GM23248 (cell line): ENCODE measurements at regions not wholly inside any gene's neighbourhood (a gene's known extent, or its start where the extent isn't known, plus 50 kb on each side); places are given as distances from the start of the nearest gene placed in this dataset. TPM values are rescaled to one million over a fixed set of nuclear protein-coding genes. Genes with fewer than 3 reads are reported as not detected.

ENCODE experiments used
- DNase-seq: peaks from one replicate; pipeline ENCODE4 v3.0.0-alpha.2; 2015
- H2AFZ ChIP-seq: fragments of 200-600 bp; sonication (generic); 2 replicates; pipeline ENCODE4 v1.6.1; 2016; ENCODE audit warnings: antibody characterized with exemption
- H3F3A ChIP-seq: fragments of 200-600 bp; sonication (generic); 2 replicates; pipeline ENCODE4 v1.6.1; 2016; ENCODE audit warnings: mild to moderate bottlenecking, antibody characterized with exemption, mixed run types; ENCODE audit not compliant: insufficient read depth
- H3K27ac ChIP-seq: fragments of 200-600 bp; sonication (generic); 2 replicates; pipeline ENCODE4 v1.5.1; 2016; ENCODE audit warnings: mild to moderate bottlenecking
- H3K27me3 ChIP-seq: fragments of 200-600 bp; sonication (generic); replicated peaks from 2 replicates; pipeline ENCODE4 v1.6.1; 2016; ENCODE audit warnings: mild to moderate bottlenecking; ENCODE audit not compliant: insufficient read depth
- H3K36me3 ChIP-seq: fragments of 200-600 bp; sonication (generic); 2 replicates; pipeline ENCODE4 v1.6.1; 2016; ENCODE audit warnings: low read depth, mild to moderate bottlenecking
- H3K4me1 ChIP-seq: fragments of 200-600 bp; sonication (generic); 2 replicates; pipeline ENCODE4 v1.6.1; 2016; ENCODE audit warnings: mild to moderate bottlenecking; ENCODE audit not compliant: insufficient read depth
- H3K4me2 ChIP-seq: fragments of 200-600 bp; sonication (generic); one replicate; pipeline ENCODE4 v1.6.1; 2016; ENCODE audit warnings: mild to moderate bottlenecking; ENCODE audit not compliant: unreplicated experiment
- H3K4me3 ChIP-seq: fragments of 200-600 bp; sonication (generic); 2 replicates; pipeline ENCODE4 v1.5.1; 2016; ENCODE audit warnings: mild to moderate bottlenecking
- H3K79me2 ChIP-seq: fragments of 200-600 bp; sonication (generic); 2 replicates; pipeline ENCODE4 v1.6.1; 2016; ENCODE audit warnings: mild to moderate bottlenecking; ENCODE audit not compliant: insufficient read depth
- H3K9ac ChIP-seq: fragments of 200-600 bp; sonication (generic); 2 replicates; pipeline ENCODE4 v1.6.1; 2016; ENCODE audit warnings: mild to moderate bottlenecking
- H3K9me2 ChIP-seq: fragments of 200-600 bp; sonication (generic); 2 replicates; pipeline ENCODE4 v1.6.1; 2016; ENCODE audit warnings: mixed run types, mild to moderate bottlenecking, moderate library complexity; ENCODE audit not compliant: insufficient read depth
- H3K9me3 ChIP-seq: fragments of 200-600 bp; sonication (generic); one replicate; pipeline ENCODE4 v1.6.1; 2017; ENCODE audit warnings: low read depth
- H4K20me1 ChIP-seq: fragments of 200-600 bp; sonication (generic); 2 replicates; pipeline ENCODE4 v1.6.0; 2016; ENCODE audit not compliant: insufficient read depth
- EZH2 ChIP-seq: fragments of 200-600 bp; sonication (generic); IDR thresholded peaks from 2 replicates; pipeline ENCODE4 v1.6.1; 2018; ENCODE audit warnings: antibody characterized with exemption, mild to moderate bottlenecking; ENCODE audit not compliant: insufficient read depth, poor library complexity, severe bottlenecking
- EZH2phosphoT487 ChIP-seq: fragments of 200-600 bp; sonication (generic); IDR thresholded peaks from 2 replicates; pipeline ENCODE4 v1.6.1; 2018; ENCODE audit warnings: antibody characterized with exemption, moderate library complexity, mild to moderate bottlenecking, low read depth; ENCODE audit not compliant: insufficient read depth
- WGBS, 2 experiments: methylation state at CpG; one replicate each; pipeline ENCODE4 v1.1.6; 2015 to 2017; ENCODE audit warnings: low lambda C conversion rate in 2 of 2, low coverage in 1 of 2; ENCODE audit errors: missing lambda C conversion rate in 2 of 2; 5-methylcytosine and 5-hydroxymethylcytosine counted together
- in situ Hi-C: fragments of 300-500 bp; cut with MboI; formaldehyde crosslinking; loops from 2 replicates; pipeline ENCODE4 v1.15.0; 2020
- small RNA-seq: library from RNA; depleted of rRNA; stranded (forward); fragments of <200 nt; gene quantifications from one replicate; pipeline ENCODE3, GENCODE V24; 2014; ENCODE audit warnings: low read depth, low replicate concordance

- in situ Hi-C loops = no loop called here
Observed at GRCh38 chr6:76342611-76343160, 270.2 kb upstream of the IMPG1 start.

DNA sequence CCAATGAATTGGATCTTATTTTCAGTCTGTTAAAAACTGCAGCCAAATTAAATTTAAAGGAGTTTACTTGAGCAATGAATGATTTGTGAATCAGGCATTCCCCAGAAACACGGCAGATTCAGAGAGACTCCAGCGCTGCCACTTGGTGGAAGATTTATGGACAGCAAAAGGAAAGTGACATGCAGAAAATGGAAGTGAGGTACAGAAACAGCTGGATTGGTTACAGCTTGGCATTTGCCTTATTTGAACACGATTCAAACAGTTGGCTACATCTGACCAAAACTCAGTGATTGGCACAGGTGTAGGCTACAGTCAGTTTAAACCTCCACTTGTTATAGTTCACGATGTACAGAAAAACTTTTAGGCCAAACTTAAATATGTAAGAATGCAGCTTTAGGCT lies 257.6 kb upstream of the IMPG1 start:
- no peaks in the 10 kb centered on the region for H3K27me3 ChIP-seq
- no peak overlapping the region for H3K9ac ChIP-seq
- H3K9me3 ChIP-seq = no peaks in the 10 kb centered on the region
- no peaks in the 10 kb centered on the region for H3K36me3 ChIP-seq
- no peak overlapping the region for H2AFZ ChIP-seq
- no peaks in the 10 kb centered on the region for H3K4me1 ChIP-seq
- H4K20me1 ChIP-seq = no peaks in the 10 kb centered on the region
- H3K27ac ChIP-seq = no peak overlapping the region
- no peak for TF ChIP-seq EZH2phosphoT487
- TF ChIP-seq EZH2 = no peak
- no peaks in the 10 kb centered on the region for H3F3A ChIP-seq
- 10 to 13% methylated on average over 4 of the region's 4 CpGs for WGBS, 2 experiments
- no peak for DNase-seq
- H3K4me3 ChIP-seq = no peak overlapping the region
- H3K9me2 ChIP-seq = no peaks in the 10 kb centered on the region
- H3K79me2 ChIP-seq = no peaks in the 10 kb centered on the region
- in situ Hi-C loops = no loop called here
- H3K4me2 ChIP-seq = no peak overlapping the region

More at GRCh38 chr6:76342611-76343160, 270.2 kb upstream of the IMPG1 start:
- H3F3A ChIP-seq = no peaks in the 10 kb centered on the region
- H4K20me1 ChIP-seq = peaks cover 3% of the 10 kb centered on the region; the same call in 1 of the 2 replicates
- TF ChIP-seq EZH2 (no peak), EZH2phosphoT487 (no peak)
- WGBS, 2 experiments = 5 to 28% methylated on average over 1 of the region's 1 CpG
- no peaks in the 10 kb centered on the region for H3K79me2 ChIP-seq
- H2AFZ ChIP-seq = no peak overlapping the region
- H3K9me3 ChIP-seq = no peaks in the 10 kb centered on the region
- H3K4me1 ChIP-seq = no peaks in the 10 kb centered on the region
- H3K4me3 ChIP-seq = no peak overlapping the region
- no peaks in the 10 kb centered on the region for H3K36me3 ChIP-seq
- H3K9me2 ChIP-seq = no peaks in the 10 kb centered on the region
- no peak overlapping the region for H3K27ac ChIP-seq
- H3K9ac ChIP-seq = no peak overlapping the region
- no peak for DNase-seq
- no peaks in the 10 kb centered on the region for H3K27me3 ChIP-seq
- H3K4me2 ChIP-seq = no peak overlapping the region

GRCh38 chr6:76326871-76327270 lies 254.4 kb upstream of the IMPG1 start:
- H3K4me2 ChIP-seq = no peak overlapping the region
- H2AFZ ChIP-seq = no peak overlapping the region
- DNase-seq = no peak
- no peaks in the 10 kb centered on the region for H3K9me3 ChIP-seq
- no peaks in the 10 kb centered on the region for H3K4me1 ChIP-seq
- H3K9ac ChIP-seq = no peak overlapping the region
- in situ Hi-C loops = no loop called here
- no peak overlapping the region for H3K27ac ChIP-seq
- no peaks in the 10 kb centered on the region for H3K36me3 ChIP-seq
- H4K20me1 ChIP-seq = no peaks in the 10 kb centered on the region
- no peak for TF ChIP-seq EZH2phosphoT487
- TF ChIP-seq EZH2 = no peak
- no peak overlapping the region for H3K4me3 ChIP-seq
- H3K9me2 ChIP-seq = no peaks in the 10 kb centered on the region
- 29 to 42% methylated on average over 5 of the region's 5 CpGs for WGBS, 2 experiments
- no peaks in the 10 kb centered on the region for H3K27me3 ChIP-seq
- no peaks in the 10 kb centered on the region for H3K79me2 ChIP-seq
- no peaks in the 10 kb centered on the region for H3F3A ChIP-seq

Small RNAs in the stretch of these regions (small RNA-seq; reads per million reads assigned to genes)
- gene AL365222.1 = not detected
- gene RNU6-261P = not detected
- gene RNU6-84P = not detected
